H1 (cell line): ENCODE measurements at regions not wholly inside any gene's neighbourhood (a gene's known extent, or its start where the extent isn't known, plus 50 kb on each side); places are given as distances from the start of the nearest gene placed in this dataset.

Source experiments
- ATF3 ChIP-seq: IDR thresholded peaks from 2 replicates; pipeline ENCODE4 v1.6.1; 2011; ENCODE audit warnings: low read depth, mild to moderate bottlenecking, low read length; ENCODE audit not compliant: insufficient read depth
- CHD2 ChIP-seq: IDR thresholded peaks from 2 replicates; pipeline ENCODE4 v1.6.1; 2012; ENCODE audit warnings: low read length, improper control_type of control experiment
- HDAC6 ChIP-seq: IDR thresholded peaks from one replicate; pipeline ENCODE4 v1.7.1; 2012; ENCODE audit warnings: low read depth, mild to moderate bottlenecking, inconsistent platforms, low read length, moderate library complexity
- KDM1A ChIP-seq: fragments of 200-600, 300-600 bp; sonication (generic); IDR thresholded peaks from 2 replicates; pipeline ENCODE4 v1.7.1; 2016; ENCODE audit warnings: mild to moderate bottlenecking, low read length, borderline replicate concordance
- RAD21 ChIP-seq, 2 experiments: IDR thresholded peaks in 1 of 2; conservative IDR thresholded peaks in 1 of 2; 2 replicates each; pipeline ENCODE4 v1.6.1; 2011; ENCODE audit warnings: low read depth in 2 of 2, low read length in 2 of 2, improper control_type of control experiment in 1 of 2, inconsistent platforms in 1 of 2, mild to moderate bottlenecking in 1 of 2, moderate library complexity in 1 of 2
- SUZ12 ChIP-seq: fragments of 200-600 bp; sonication (generic); IDR thresholded peaks from 2 replicates; pipeline ENCODE4 v1.6.1; 2012; ENCODE audit warnings: mild to moderate bottlenecking, inconsistent platforms, low read length, moderate library complexity, mixed read lengths
- TAF7 ChIP-seq: optimal IDR thresholded peaks from 2 replicates; pipeline ENCODE3; 2011; ENCODE audit warnings: low read depth, mild to moderate bottlenecking, inconsistent platforms, low read length, moderate library complexity, borderline replicate concordance
- TBP ChIP-seq: IDR thresholded peaks from 2 replicates; pipeline ENCODE4 v1.6.1; 2011; ENCODE audit warnings: low read depth, low read length, improper control_type of control experiment

DNA sequence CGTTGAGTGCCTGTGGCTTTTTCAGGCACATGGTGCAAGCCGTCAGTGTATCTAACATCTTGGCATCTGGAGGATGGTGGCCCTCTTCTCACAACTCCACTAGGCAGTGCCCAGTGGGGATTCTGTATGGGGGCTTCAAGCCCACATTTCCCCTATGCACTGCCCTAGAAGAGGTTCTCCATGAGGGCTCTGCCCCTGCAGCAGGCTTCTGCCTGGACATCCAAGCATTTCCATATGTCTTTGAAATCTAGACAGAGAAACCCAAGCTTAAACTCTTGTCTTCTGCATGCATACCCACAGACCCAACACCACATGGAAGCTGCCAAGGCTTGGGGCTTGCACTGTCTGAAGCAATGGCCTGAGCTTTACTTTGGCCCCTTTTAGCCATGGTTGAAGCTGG is 146.4 kb downstream of the ARL4A start (continued):
- no peak for TF ChIP-seq SUZ12
- no peak for TF ChIP-seq TBP
- TF ChIP-seq KDM1A, result no peak
- TF ChIP-seq CHD2, result no peak
- no peak for TF ChIP-seq ATF3
- TF ChIP-seq HDAC6, result no peak
- no peak for TF ChIP-seq RAD21 (IDR thresholded peaks at IDR 0.05 in 1 of 2, conservative IDR thresholded peaks at IDR 0.05 in 1 of 2; ENCODE audit: low read depth in 2 of 2, low read length in 2 of 2)
- no peak for TF ChIP-seq TAF7
